Fibroblast of peridontal ligament (primary cell): ENCODE measurements at regions not wholly inside any gene's neighbourhood (a gene's known extent, or its start where the extent isn't known, plus 50 kb on each side); places are given as distances from the start of the nearest gene placed in this dataset.
"Not testable (repeated sequence)": the region's sequence is repeated elsewhere in the genome, so short reads cannot be mapped to it uniquely, and the experiment has no call there.

Source experiments
- DNase-seq: peaks from one replicate; pipeline ENCODE4 v3.0.0-alpha.2; 2010; ENCODE audit errors: extremely low read depth

- DNase-seq = no peak
These were observed 316.2 kb upstream of the NOX3 start for GRCh38 chr6:155771822-155772221.

- DNase-seq = no peak
These were observed 315.2 kb upstream of the NOX3 start for GRCh38 chr6:155770856-155771255.

GRCh38 chr6:155770313-155770712 lies 314.7 kb upstream of the NOX3 start:
- DNase-seq = no peak

GRCh38 chr6:155765275-155766194 lies 309.9 kb upstream of the NOX3 start:
- DNase-seq = peak; percentile 74

GRCh38 chr6:155762649-155763048 lies 307.0 kb upstream of the NOX3 start:
- DNase-seq = no peak

- peak; percentile 32 for DNase-seq
These were observed 299.8 kb upstream of the NOX3 start for GRCh38 chr6:155755452-155755851.

GRCh38 chr6:155748778-155749177 lies 293.1 kb upstream of the NOX3 start:
- not testable (repeated sequence) for DNase-seq

GRCh38 chr6:155747491-155747890 lies 291.9 kb upstream of the NOX3 start:
- no peak for DNase-seq

GRCh38 chr6:155740781-155741399 lies 285.3 kb upstream of the NOX3 start:
- DNase-seq = no peak

GRCh38 chr6:155738602-155739105 lies 283.0 kb upstream of the NOX3 start:
- DNase-seq = no peak

GRCh38 chr6:155717374-155717773 lies 261.7 kb upstream of the NOX3 start:
- DNase-seq = no peak

GRCh38 chr6:155710704-155711103 lies 255.1 kb upstream of the NOX3 start:
- no peak for DNase-seq

- DNase-seq = no peak
These were observed 253.6 kb upstream of the NOX3 start for GRCh38 chr6:155709262-155709661.

- no peak for DNase-seq
These were observed 252.5 kb upstream of the NOX3 start for GRCh38 chr6:155708100-155708499.

GRCh38 chr6:155706806-155707205 lies 251.2 kb upstream of the NOX3 start:
- no peak for DNase-seq

GRCh38 chr6:155706341-155706740 lies 250.7 kb upstream of the NOX3 start:
- no peak for DNase-seq

GRCh38 chr6:155701342-155701741 lies 245.7 kb upstream of the NOX3 start:
- DNase-seq = no peak

GRCh38 chr6:155695495-155695894 lies 239.9 kb upstream of the NOX3 start:
- DNase-seq = no peak

- peak; percentile 51 for DNase-seq
These were observed 238.8 kb upstream of the NOX3 start for GRCh38 chr6:155694419-155694790.

- no peak for DNase-seq
These were observed 238.2 kb upstream of the NOX3 start for GRCh38 chr6:155693573-155694418.

GRCh38 chr6:155690820-155691219 lies 235.2 kb upstream of the NOX3 start:
- peak; percentile 52 for DNase-seq

- DNase-seq = no peak
These were observed 232.0 kb upstream of the NOX3 start for GRCh38 chr6:155687645-155688044.
